H9 (cell line): ENCODE measurements at regions not wholly inside any gene's neighbourhood (a gene's known extent, or its start where the extent isn't known, plus 50 kb on each side); places are given as distances from the start of the nearest gene placed in this dataset.

ENCODE experiments used
- DNase-seq: peaks from one replicate; pipeline ENCODE4 v3.0.0-alpha.2; 2017
- H2AFZ ChIP-seq: one replicate; pipeline ENCODE4 v1.6.1; 2013; ENCODE audit warnings: mild to moderate bottlenecking, low read length, control low read depth, moderate library complexity
- H2AK5ac ChIP-seq: 2 replicates; pipeline ENCODE4 v1.6.1; 2013; ENCODE audit warnings: low read length, control low read depth, mixed read lengths; ENCODE audit not compliant: insufficient read length
- H2BK120ac ChIP-seq: one replicate; pipeline ENCODE4 v1.6.1; 2013; ENCODE audit warnings: low read depth, mild to moderate bottlenecking, low read length, control low read depth, inconsistent platforms; ENCODE audit not compliant: poor library complexity, severe bottlenecking
- H2BK12ac ChIP-seq: 2 replicates; pipeline ENCODE4 v1.6.1; 2013; ENCODE audit warnings: low read length, control low read depth, mixed read lengths, low read depth; ENCODE audit not compliant: insufficient read length
- H2BK15ac ChIP-seq: 2 replicates; pipeline ENCODE4 v1.6.1; 2013; ENCODE audit warnings: low read depth, low read length, control low read depth
- H2BK20ac ChIP-seq: one replicate; pipeline ENCODE4 v1.6.1; 2013; ENCODE audit warnings: low read depth, mild to moderate bottlenecking, low read length, control low read depth, inconsistent platforms; ENCODE audit not compliant: poor library complexity, severe bottlenecking
- H2BK5ac ChIP-seq: 2 replicates; pipeline ENCODE4 v1.6.1; 2013; ENCODE audit warnings: low read length, control low read depth, mixed read lengths; ENCODE audit not compliant: insufficient read length
- H3K14ac ChIP-seq: 2 replicates; pipeline ENCODE4 v1.6.1; 2013; ENCODE audit warnings: low read length, control low read depth; ENCODE audit not compliant: insufficient read depth
- H3K18ac ChIP-seq: 2 replicates; pipeline ENCODE4 v1.6.1; 2013; ENCODE audit warnings: low read depth, mild to moderate bottlenecking, mixed read lengths, low read length, control low read depth; ENCODE audit not compliant: insufficient read length
- H3K23ac ChIP-seq: 2 replicates; pipeline ENCODE4 v1.6.1; 2013; ENCODE audit warnings: low read length, control low read depth, mixed read lengths, low read depth; ENCODE audit not compliant: insufficient read length
- H3K23me2 ChIP-seq: 2 replicates; pipeline ENCODE4 v1.6.1; 2013; ENCODE audit warnings: low read depth, mild to moderate bottlenecking, mixed read lengths, low read length, control low read depth; ENCODE audit not compliant: insufficient read length, poor library complexity, severe bottlenecking
- H3K27ac ChIP-seq: 2 replicates; pipeline ENCODE4 v1.5.1; 2013; ENCODE audit warnings: low read length, control low read depth, mixed read lengths, low read depth; ENCODE audit not compliant: insufficient read length
- H3K27me3 ChIP-seq: 2 replicates; pipeline ENCODE4 v1.6.1; 2013; ENCODE audit warnings: low read length, control low read depth, inconsistent platforms; ENCODE audit not compliant: insufficient read depth
- H3K4ac ChIP-seq: 2 replicates; pipeline ENCODE4 v1.6.1; 2013; ENCODE audit warnings: low read depth, mild to moderate bottlenecking, control low read depth, inconsistent platforms, low read length, moderate library complexity
- H3K4me1 ChIP-seq: 2 replicates; pipeline ENCODE4 v1.6.1; 2013; ENCODE audit warnings: low read length, control low read depth, inconsistent platforms; ENCODE audit not compliant: insufficient read depth
- H3K4me2 ChIP-seq: 2 replicates; pipeline ENCODE4 v1.6.1; 2013; ENCODE audit warnings: low read length, control low read depth, mixed read lengths; ENCODE audit not compliant: insufficient read length, insufficient read depth
- H3K56ac ChIP-seq: 2 replicates; pipeline ENCODE4 v1.6.1; 2013; ENCODE audit warnings: low read depth, mild to moderate bottlenecking, mixed read lengths, low read length, control low read depth; ENCODE audit not compliant: insufficient read length
- H3K79me1 ChIP-seq: 2 replicates; pipeline ENCODE4 v1.6.1; 2013; ENCODE audit warnings: low read depth, mild to moderate bottlenecking, moderate library complexity, low read length, control low read depth, inconsistent platforms; ENCODE audit not compliant: insufficient read depth, poor library complexity, severe bottlenecking
- H3K79me2 ChIP-seq: 2 replicates; pipeline ENCODE4 v1.6.1; 2013; ENCODE audit warnings: low read length, control low read depth, inconsistent platforms; ENCODE audit not compliant: insufficient read depth
- H3K9ac ChIP-seq: 2 replicates; pipeline ENCODE4 v1.6.1; 2013; ENCODE audit warnings: low read length, control low read depth, mixed read lengths; ENCODE audit not compliant: insufficient read length; ENCODE audit errors: extremely low read depth
- H3K9me3 ChIP-seq: one replicate; pipeline ENCODE4 v1.6.1; 2013; ENCODE audit warnings: low read depth, low read length, inconsistent platforms; ENCODE audit not compliant: control insufficient read depth
- H3T11ph ChIP-seq: one replicate; pipeline ENCODE4 v1.6.1; 2013; ENCODE audit warnings: mild to moderate bottlenecking, low read length, control low read depth, inconsistent platforms
- H4K20me1 ChIP-seq: one replicate; pipeline ENCODE4 v1.6.1; 2013; ENCODE audit not compliant: control insufficient read depth, insufficient read length, insufficient read depth
- H4K5ac ChIP-seq: 2 replicates; pipeline ENCODE4 v1.6.1; 2013; ENCODE audit warnings: low read depth, mild to moderate bottlenecking, mixed read lengths, low read length, control low read depth; ENCODE audit not compliant: insufficient read length
- H4K8ac ChIP-seq: replicated peaks from 2 replicates; pipeline ENCODE4 v1.6.1; 2013; ENCODE audit warnings: low read length, control low read depth, mixed read lengths, low read depth; ENCODE audit not compliant: insufficient read length
- H4K91ac ChIP-seq: 2 replicates; pipeline ENCODE4 v1.6.1; 2013; ENCODE audit warnings: low read depth, mild to moderate bottlenecking, moderate library complexity, mixed read lengths, low read length, control low read depth; ENCODE audit not compliant: insufficient read length
- H3K27ac Mint-ChIP-seq, 3 experiments: 2 replicates in 2 of 3; 3 replicates in 1 of 3; pipeline ENCODE4 v1.8.0; 2020 to 2021; ENCODE audit warnings: mixed read lengths in 3 of 3, mild to moderate bottlenecking in 1 of 3, moderate library complexity in 1 of 3
- H3K27me3 Mint-ChIP-seq: 2 replicates; pipeline ENCODE4 v1.8.0; 2021; ENCODE audit warnings: low read depth, mild to moderate bottlenecking, moderate library complexity, mixed read lengths
- H3K36me3 Mint-ChIP-seq, 3 experiments: 2 replicates in 2 of 3; 3 replicates in 1 of 3; pipeline ENCODE4 v1.8.0; 2020 to 2021; ENCODE audit warnings: low read depth in 3 of 3, mixed read lengths in 3 of 3; ENCODE audit not compliant: insufficient read depth in 1 of 3
- H3K4me1 Mint-ChIP-seq, 2 experiments: 2 replicates each; pipeline ENCODE4 v1.8.0; 2020; ENCODE audit warnings: mixed read lengths in 2 of 2
- H3K4me3 Mint-ChIP-seq, 2 experiments: 2 replicates in 1 of 2; 3 replicates in 1 of 2; pipeline ENCODE4 v1.8.0; 2020 to 2021; ENCODE audit warnings: mild to moderate bottlenecking in 2 of 2, mixed read lengths in 2 of 2, moderate library complexity in 1 of 2
- H3K9me3 Mint-ChIP-seq, 2 experiments: 2 replicates in 1 of 2; 3 replicates in 1 of 2; pipeline ENCODE4 v1.8.0; 2020; ENCODE audit warnings: mild to moderate bottlenecking in 2 of 2, mixed read lengths in 2 of 2, moderate library complexity in 1 of 2
- WGBS: extraction: QIAGEN DNeasy Blood & Tissue Kit; methylation state at CpG from one replicate; pipeline ENCODE4 v1.1.7; 2013; ENCODE audit warnings: missing lambda C conversion rate, low lambda C conversion rate, mixed read lengths; ENCODE audit not compliant: insufficient read length; ENCODE audit errors: extremely low coverage; 5-methylcytosine and 5-hydroxymethylcytosine counted together
- TF ChIP-seq, protein P1 (sequence below): fragments of 200-600 bp; sonication (generic); conservative IDR thresholded peaks from 3 replicates; pipeline ENCODE4 v1.8.0; 2021; ENCODE audit warnings: antibody characterized with exemption, mild to moderate bottlenecking

DNA sequence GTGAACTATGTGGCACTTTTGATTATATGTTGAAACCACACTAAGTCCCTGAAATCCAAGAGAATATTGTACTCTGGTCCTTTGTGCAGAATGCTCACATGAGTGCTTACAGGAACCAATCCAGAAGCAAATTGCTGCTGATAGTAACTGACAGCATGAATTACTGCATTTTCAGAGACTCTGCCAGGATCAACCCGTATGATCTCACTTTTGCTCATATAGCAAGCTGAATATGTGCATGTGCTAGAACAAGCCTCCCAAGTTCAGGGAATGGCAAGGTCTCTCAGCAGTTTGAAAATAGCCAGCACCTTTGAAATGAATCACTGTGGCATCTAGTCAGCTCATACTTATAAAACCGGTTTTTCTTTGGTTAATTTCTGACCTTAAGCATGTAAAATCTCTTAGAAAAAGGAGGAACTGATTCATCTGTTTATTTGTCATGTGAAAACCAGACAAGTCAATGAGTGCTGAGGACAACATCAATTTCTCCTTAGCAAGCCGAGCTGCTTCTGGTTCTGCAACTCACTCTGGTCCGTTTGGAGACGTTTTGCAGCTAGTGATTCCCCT, 215.7 kb upstream of the ELL2 start:
- no peak overlapping the region for H4K5ac ChIP-seq
- no peaks in the 10 kb centered on the region for H3K4me1 ChIP-seq
- H2BK12ac ChIP-seq, result no peak overlapping the region
- no peak overlapping the region for H4K8ac ChIP-seq
- no peaks in the 10 kb centered on the region for H3K79me1 ChIP-seq
- H3K4me3 Mint-ChIP-seq, result no peak overlapping the region
- no peak for DNase-seq
- H3K36me3 Mint-ChIP-seq, result no peaks in the 10 kb centered on the region
- no peak overlapping the region for H2BK15ac ChIP-seq
- no peak overlapping the region for H3T11ph ChIP-seq
- no peak overlapping the region for H2AK5ac ChIP-seq
- H3K27ac Mint-ChIP-seq, result no peak overlapping the region
- H3K79me2 ChIP-seq, result no peaks in the 10 kb centered on the region
- H3K4me1 Mint-ChIP-seq, result no peaks in the 10 kb centered on the region
- WGBS, result no CpG with 5 or more reads among the region's 5 CpGs
- H3K56ac ChIP-seq, result no peak overlapping the region
- no peak overlapping the region for H3K4ac ChIP-seq
- no peak overlapping the region for H3K4me2 ChIP-seq
- H3K9me3 Mint-ChIP-seq, result no peaks in the 10 kb centered on the region
- no peak overlapping the region for H4K91ac ChIP-seq
- no peak overlapping the region for H3K18ac ChIP-seq
- no peaks in the 10 kb centered on the region for H3K27me3 Mint-ChIP-seq
- no peaks in the 10 kb centered on the region for H3K9me3 ChIP-seq
- H3K14ac ChIP-seq, result no peak overlapping the region
- H4K20me1 ChIP-seq, result no peaks in the 10 kb centered on the region
- no peaks in the 10 kb centered on the region for H3K27me3 ChIP-seq
- H3K9ac ChIP-seq, result no peak overlapping the region
- H2BK120ac ChIP-seq, result no peak overlapping the region
- TF ChIP-seq, protein P1, sequence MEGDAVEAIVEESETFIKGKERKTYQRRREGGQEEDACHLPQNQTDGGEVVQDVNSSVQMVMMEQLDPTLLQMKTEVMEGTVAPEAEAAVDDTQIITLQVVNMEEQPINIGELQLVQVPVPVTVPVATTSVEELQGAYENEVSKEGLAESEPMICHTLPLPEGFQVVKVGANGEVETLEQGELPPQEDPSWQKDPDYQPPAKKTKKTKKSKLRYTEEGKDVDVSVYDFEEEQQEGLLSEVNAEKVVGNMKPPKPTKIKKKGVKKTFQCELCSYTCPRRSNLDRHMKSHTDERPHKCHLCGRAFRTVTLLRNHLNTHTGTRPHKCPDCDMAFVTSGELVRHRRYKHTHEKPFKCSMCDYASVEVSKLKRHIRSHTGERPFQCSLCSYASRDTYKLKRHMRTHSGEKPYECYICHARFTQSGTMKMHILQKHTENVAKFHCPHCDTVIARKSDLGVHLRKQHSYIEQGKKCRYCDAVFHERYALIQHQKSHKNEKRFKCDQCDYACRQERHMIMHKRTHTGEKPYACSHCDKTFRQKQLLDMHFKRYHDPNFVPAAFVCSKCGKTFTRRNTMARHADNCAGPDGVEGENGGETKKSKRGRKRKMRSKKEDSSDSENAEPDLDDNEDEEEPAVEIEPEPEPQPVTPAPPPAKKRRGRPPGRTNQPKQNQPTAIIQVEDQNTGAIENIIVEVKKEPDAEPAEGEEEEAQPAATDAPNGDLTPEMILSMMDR, result no peak
- no peak overlapping the region for H2BK20ac ChIP-seq
- H3K27ac ChIP-seq, result no peak overlapping the region
- no peak overlapping the region for H3K23ac ChIP-seq
- no peak overlapping the region for H2AFZ ChIP-seq
- H2BK5ac ChIP-seq, result no peak overlapping the region
- H3K23me2 ChIP-seq, result no peaks in the 10 kb centered on the region
